HG03575 (cell line): ENCODE measurements at regions not wholly inside any gene's neighbourhood (a gene's known extent, or its start where the extent isn't known, plus 50 kb on each side); places are given as distances from the start of the nearest gene placed in this dataset.
"Not testable (repeated sequence)": the region's sequence is repeated elsewhere in the genome, so short reads cannot be mapped to it uniquely, and the experiment has no call there.

Source experiments
- ATAC-seq: cut with Tn5 transposase; IDR thresholded peaks from one replicate; pipeline ENCODE4 v1.9.1; 2021; ENCODE audit not compliant: unreplicated experiment, insufficient number of reproducible peaks, low FRiP score; ENCODE audit errors: extremely low read depth

GRCh38 chr10:45106236-45106856, 105.6 kb downstream of the ZNF22 start:
- ATAC-seq = no peak

GRCh38 chr10:45111509-45111908, 110.8 kb downstream of the ZNF22 start:
- no peak for ATAC-seq

GRCh38 chr10:45117940-45118339, 117.2 kb downstream of the ZNF22 start:
- not testable (repeated sequence) for ATAC-seq

GRCh38 chr10:45118929-45119328, 118.2 kb downstream of the ZNF22 start:
- ATAC-seq = no peak

GRCh38 chr10:45122180-45122860, 121.6 kb downstream of the ZNF22 start:
- not testable (repeated sequence) for ATAC-seq

- ATAC-seq = no peak
These were observed 134.9 kb downstream of the ZNF22 start for GRCh38 chr10:45135443-45136198.

- no peak for ATAC-seq
These were observed 135.5 kb downstream of the ZNF22 start for GRCh38 chr10:45136256-45136655.

GRCh38 chr10:45144326-45145070, 143.8 kb downstream of the ZNF22 start:
- no peak for ATAC-seq

GRCh38 chr10:45145143-45145542, 144.4 kb downstream of the ZNF22 start:
- ATAC-seq = not testable (repeated sequence)

GRCh38 chr10:45147000-45147399, 146.3 kb downstream of the ZNF22 start:
- no peak for ATAC-seq

GRCh38 chr10:45150997-45151396, 150.3 kb downstream of the ZNF22 start:
- no peak for ATAC-seq

- no peak for ATAC-seq
These were observed 150.9 kb downstream of the ZNF22 start for GRCh38 chr10:45151467-45152214.

- no peak for ATAC-seq
These were observed 152.0 kb downstream of the ZNF22 start for GRCh38 chr10:45152726-45153125.

GRCh38 chr10:45154502-45154901, 153.8 kb downstream of the ZNF22 start:
- ATAC-seq = no peak

- no peak for ATAC-seq
These were observed 155.1 kb downstream of the ZNF22 start for GRCh38 chr10:45155784-45156183.

- no peak for ATAC-seq
These were observed 155.1 kb downstream of the OR13A1 start for GRCh38 chr10:45160271-45160670.

GRCh38 chr10:45163315-45163975, 152.0 kb downstream of the OR13A1 start:
- ATAC-seq = no peak

- ATAC-seq = not testable (repeated sequence)
These were observed 139.8 kb downstream of the OR13A1 start for GRCh38 chr10:45175520-45176118.
